HG03108 (cell line): ENCODE measurements at regions not wholly inside any gene's neighbourhood (a gene's known extent, or its start where the extent isn't known, plus 50 kb on each side); places are given as distances from the start of the nearest gene placed in this dataset.

Experiments used
- ATAC-seq: cut with Tn5 transposase; IDR thresholded peaks from one replicate; pipeline ENCODE4 v1.9.1; 2021; ENCODE audit warnings: moderate library complexity; ENCODE audit not compliant: unreplicated experiment

DNA sequence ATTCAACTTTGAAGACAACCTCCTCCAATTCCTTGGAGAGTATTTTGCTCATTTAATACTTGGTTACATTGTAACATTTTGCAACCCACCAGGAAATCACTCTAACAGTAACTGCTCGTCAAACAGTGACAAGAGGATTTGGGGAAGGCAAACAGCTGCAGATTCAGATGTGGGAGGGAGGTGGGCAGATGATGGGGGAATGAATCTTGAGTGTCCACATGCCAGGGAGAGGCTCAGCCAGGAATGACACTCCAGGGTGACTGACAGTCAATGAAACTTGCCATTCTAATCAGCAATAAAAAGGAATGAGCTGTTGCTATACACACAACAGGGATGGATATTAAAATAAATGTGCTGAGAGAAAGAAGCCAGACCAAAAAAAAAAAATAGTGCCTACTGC, 97.7 kb upstream of the ANKRD55 start:
- ATAC-seq = no peak

DNA sequence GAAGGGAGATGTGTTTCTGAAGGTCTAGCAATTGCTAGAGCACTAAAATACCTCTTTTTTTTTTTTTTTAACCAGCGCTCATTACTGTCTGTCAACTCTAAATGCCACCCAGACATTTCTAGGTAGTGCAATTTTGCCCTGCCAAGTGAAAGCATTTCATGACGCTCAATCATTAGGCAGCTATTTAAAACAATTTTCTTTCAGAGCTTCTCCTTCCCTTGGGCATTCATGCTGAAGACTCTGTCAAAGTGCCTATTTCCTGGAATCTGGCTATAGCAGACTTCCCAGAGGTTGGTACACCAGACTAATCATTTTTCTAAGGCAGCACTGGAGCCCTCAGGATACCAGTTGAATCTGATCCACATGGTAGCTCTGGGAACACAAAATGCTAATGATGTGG, 97.0 kb upstream of the ANKRD55 start:
- no peak for ATAC-seq

DNA sequence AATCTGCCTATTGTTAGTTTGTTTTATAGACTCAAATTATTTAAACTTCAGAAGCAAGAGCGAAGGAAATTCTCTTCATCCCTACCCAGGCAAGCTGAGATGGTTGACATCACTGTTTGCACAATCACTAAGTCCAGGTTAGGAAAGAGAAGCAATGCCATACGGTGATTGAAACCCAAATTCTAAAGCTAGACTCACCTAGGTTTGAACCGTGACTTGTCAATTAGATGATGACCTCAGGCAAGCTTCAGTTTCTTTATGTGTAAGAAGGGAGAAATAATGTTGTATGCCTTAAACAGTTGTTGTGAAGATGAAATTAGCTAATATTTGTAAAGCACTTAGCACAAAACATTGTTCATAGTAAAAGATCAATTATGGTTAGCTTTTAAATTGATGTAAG, 96.5 kb upstream of the ANKRD55 start:
- ATAC-seq = peak; percentile 58

DNA sequence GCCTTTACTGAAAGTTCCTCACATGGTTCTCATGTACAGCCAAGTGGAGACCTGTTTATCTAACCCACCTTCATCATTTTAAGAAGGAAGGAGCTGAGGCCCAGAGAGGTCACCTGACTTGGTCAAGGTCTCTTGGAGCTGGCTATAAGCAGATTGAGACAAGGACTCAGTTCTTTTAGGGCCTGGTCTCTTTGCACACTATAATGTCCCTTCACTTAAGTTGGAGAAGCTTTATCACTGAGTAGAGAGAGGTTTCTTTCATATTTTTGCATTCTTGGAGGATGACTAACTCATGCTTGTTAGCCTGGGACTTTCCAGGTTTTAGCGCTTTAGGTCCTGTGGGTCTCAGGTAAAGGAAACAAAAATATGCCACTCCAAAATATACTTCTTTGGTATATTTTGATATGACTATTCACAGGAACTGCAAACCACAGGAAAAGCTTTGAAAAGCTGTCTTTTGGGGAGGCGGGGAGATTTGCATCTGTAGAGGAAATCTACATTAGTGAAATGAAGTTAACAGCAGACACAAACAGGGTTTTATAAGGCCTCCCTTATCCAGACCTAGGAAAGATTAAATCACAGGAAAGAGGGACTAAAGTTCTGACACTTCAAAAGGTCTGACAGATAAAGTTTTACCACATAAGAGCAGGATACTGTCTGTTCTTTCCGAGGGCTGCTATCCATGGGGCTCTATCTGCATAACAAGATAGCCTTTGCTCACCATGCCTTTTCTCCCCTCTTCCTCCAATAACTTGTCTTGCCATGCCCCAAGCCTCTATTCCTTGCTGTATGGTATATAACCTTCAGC, 95.8 kb upstream of the ANKRD55 start:
- peak; percentile 39 for ATAC-seq

DNA sequence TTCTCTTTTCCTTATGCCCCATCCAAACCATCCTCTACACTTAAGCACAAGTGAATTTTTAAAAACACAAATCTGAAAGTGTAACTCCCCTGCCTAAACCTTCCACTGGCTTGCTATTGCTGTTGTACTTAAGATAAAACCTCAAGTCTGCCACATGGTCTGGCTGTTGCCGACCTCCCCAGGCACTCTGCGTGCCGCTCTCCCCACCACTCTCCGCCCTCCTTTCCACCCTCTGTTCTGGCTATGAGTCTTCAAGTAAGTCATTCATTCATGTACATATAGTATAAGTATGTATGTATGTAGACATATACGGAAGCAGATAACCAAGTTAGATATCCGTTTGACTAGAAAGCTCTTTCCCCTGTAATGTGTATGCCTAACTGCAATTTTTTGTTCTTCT, 94.7 kb upstream of the ANKRD55 start:
- ATAC-seq = peak; percentile 60

DNA sequence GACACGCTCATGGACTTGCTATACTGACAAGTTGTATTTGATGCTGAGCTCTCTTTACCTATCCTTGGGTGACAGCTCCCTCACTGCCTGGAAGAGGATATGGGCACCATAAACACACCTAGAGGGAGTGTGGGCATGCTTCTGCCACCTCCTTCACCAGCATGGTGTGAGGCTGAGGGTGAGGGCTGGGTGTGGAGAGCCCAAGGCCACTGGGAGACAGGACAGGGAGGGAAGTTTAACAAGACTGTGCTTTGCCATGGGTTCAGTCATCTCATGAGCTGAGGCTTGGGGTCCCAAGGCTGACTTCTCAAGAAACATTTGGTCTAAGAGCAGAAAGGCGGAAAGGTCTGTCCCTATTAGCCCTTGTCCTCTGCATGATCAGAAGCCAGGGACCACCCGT, 93.6 kb upstream of the ANKRD55 start:
- no peak for ATAC-seq

DNA sequence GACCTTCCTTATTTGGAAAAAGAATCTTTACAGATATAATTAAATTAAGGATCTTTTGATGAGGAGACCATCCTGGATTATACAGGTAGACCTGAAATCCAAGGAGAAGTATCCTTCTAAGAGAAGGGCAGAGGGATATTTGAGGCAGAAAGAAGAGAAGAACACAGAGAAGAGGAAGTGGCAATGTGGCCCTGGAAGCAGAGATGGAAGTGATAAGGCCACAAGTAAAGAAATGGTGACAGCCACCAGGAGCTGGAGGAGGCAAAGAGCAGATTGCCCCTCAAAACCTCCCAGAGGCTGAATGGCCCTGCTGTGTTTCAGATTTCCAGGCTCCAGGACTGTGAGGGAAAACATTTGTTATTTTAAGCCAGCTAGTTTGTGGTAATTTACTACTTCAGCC, 93.0 kb upstream of the ANKRD55 start:
- no peak for ATAC-seq

DNA sequence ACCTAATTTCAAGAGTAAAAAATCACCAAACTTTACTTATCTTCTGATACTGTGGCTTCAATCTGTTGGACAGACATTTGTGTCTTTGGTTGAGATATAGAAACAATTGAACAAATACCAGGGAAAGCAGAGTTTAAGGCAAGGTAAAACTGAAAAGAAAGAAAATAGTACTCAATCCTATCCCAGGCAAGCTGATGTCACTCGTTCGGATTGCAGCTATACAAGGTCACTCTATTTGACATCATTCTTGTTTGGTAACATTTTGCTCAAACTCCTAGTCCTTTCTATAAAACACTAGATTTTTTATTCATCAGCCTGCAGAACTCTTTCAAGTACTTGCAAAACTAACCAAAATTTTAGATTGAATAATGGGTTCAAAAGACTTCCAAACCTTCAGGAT, 91.9 kb upstream of the ANKRD55 start:
- no peak for ATAC-seq

DNA sequence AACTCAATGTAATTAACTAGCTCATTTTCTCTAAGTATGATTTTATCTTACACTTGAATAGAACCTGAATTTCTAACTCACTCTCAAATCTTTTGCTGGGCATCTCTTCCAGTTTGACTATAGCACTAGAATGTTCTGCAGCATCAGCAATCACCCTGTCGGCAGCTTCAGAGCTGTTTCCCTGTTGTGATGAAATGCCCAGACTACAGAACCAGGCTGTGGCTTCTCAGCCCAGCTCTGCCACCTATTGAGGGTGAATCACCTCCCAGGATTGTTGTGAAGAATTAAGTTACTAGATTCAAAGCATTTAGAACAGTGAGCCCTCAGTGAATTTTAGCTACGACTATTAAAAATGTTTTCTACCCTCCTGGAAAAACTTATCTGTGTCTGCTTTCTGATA, 90.4 kb upstream of the ANKRD55 start:
- no peak for ATAC-seq

DNA sequence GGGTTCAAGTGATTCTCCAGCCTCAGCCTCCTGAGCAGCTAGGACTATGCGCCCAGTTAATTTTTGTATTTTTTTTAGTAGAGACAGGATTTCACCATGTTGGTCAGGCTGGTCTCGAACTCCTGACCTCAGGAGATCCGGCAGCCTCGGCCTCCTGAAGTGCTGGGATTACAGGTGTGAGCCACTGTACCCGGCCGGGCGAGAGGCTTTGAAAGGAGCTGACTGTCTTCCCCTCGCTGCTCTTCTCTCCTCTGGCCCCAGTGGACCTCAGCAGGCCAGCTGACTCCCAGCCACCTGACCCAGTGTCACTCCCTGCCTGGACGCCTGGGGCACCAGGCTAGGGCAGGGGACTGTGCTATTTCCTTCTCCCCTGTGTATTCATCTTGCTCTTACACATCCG, 89.5 kb upstream of the ANKRD55 start:
- no peak for ATAC-seq

DNA sequence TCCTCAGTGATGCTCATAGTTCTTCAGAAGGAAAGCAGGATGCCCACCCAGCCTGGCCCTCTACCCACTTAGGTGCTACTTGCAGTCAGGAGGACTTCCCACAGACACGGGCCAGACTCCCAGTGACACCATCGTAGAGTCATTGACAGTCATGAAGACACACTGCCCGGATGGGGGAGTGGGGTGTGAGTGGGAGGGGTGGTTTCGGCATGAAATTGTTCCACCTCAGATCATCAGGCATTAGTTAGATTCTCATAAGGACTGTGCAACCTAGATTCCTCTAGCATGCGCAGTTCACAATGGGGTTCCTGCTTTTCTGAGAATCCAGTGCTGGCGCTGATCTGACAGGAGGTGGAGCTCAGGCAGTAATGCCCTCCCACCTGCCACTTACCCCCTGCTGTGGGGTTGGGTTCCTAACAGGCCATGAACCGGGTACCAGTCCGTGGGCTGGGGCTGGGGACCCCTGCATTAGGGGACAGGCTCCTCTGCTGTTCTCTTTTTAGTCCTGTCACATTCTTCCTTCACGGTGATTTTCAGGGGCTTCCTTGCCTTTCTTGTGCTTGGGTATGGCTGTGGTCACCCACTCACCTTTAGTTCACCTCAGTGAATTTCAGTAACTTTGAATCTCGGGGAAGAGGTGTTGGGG, 88.2 kb upstream of the ANKRD55 start:
- ATAC-seq = no peak

DNA sequence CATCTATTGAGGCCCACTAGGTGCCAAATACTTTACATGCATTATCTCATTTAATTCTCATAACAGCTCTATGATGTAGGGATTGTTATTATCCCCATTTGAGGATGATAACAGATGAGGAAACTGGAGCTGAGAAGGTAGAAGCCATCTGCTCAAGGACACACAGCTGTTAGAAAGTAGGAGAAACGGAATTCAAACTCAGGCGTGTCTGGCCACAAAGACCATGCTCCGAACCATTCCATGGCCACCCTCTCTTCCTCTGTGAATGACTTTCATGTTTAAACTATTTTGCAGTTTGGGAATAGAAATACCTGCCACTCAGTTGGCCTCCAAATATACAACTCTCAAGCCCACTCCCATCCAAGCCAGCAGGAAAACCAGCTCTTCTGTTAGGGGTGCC, 87.6 kb upstream of the ANKRD55 start:
- ATAC-seq = no peak

DNA sequence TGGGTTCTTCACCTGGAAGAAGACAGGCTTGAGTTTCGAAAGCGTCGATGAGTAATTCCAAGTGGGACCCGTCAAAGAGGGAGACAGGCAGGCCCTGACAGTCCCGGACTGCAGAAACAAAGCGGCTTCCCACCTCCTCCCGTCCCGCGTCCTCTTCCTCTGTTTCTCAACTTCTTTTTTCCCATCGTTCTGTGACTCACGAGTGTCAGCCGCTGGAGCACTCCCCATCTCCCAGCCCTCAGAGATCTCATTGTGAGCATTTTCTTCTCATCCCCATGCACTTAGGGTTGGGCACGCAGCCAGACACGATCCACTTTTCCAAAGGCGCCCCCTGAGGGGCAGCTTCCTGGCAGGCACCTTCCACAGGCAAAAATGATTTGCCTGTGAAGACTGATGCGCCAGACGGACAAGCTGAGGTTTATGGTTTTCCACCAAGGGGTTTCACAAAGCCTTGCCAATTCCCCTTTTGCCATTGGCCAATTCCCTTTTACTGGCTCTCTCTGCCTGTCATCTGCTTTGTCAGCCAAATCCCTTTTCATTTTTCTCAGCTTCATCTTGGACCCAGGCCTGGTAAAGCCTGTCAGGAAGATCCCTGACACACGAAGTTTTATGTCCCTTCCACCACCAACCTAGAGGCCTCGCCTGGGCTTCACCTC, 86.5 kb upstream of the ANKRD55 start:
- no peak for ATAC-seq

DNA sequence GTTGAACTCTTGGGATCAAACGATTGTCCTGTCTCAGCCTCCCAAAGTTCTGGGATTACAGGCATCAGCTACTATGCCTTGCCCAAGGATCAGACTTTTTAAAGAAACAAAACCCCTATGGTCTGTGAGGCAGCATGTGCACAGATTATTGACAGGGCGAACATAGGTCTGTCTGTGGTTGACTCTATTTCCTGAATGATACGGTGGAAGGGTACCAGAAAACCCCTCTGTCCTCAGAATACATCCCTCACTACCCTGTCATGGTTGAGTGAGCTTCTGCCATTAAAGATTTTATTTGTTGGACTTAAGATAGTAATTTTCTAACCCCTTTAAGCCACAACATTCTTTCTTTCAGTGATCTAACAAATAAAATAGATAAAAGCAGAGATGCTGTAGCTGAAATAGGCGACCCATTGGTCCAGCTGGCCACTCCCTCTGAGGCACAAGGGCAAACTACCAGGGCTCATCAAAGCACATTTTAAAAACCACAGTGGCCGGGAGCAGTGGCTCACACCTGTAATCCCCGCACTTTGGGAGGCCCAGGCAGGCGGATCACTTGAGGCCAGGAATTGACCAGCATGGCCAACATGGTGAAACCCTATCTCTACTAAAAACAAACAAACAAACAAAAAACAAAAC, 84.9 kb upstream of the ANKRD55 start:
- ATAC-seq = peak; percentile 72

DNA sequence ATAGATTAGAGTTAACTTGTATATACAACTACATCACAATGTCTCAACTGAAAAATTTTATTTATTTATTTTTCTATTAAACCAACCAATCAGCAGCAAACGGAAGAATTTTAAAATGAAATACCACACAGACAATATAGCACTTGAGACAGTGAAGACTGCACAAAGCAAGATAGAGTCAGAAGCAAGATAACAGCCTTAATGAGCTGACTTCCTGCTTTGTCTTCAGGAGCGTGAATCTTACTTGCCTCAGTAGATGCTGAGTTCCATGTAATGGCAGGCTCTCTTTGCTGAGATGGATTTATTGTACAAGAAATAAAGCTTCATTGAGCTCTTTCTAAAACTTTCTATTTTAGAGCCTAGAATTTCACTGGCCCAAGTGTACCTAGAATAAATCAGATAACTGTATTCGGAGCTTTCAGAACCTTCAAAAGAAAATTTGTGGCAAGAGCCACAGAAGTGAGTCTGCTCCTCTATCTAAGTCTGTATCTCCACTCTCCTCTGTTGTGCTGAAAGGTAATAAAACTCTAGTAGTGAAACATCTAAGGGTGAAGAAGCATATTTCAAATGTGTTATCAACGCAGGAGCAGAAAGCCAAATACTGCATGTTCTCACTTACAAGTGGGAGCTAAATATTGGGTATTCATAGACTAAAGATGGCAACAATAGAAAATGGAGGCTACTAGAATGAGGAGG, 83.3 kb upstream of the ANKRD55 start:
- no peak for ATAC-seq

DNA sequence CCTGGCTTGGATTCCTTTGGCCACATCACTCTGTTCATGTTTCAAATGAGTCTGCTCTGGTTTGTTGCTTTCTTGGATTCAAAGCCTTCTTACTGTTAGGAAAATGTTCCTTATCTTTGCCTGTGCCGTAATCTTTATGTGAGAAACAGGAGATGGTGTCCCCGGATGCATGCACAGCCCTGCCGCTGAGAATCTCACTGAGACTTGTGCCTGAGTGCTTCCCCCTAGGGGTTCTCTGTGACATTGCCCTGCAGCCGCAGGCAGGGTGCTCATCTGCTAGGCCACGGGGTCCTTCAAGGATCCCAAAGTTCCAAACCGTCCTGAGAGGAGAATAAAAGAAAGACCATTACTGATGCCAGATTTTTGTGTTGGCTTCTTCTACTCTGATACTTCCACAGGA, 81.4 kb upstream of the ANKRD55 start:
- no peak for ATAC-seq

DNA sequence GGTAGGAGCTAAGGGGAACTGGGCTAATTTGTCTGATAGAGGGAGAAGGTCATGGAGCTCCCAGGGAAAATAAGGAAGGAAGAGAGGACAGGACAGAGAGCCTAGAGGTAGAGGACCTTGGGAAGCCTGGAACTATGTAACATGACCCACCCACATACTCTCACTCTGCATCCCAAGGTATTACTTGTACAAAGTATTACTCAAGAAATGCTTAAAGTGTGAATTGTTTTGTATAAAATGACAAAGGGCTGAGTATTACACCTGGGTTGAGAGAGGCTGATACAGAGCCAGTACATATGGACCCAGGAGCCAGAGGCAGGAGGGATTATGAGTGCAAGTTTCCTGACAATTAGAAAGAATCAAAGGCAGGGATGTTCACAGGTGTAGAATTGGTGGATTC, 80.5 kb upstream of the ANKRD55 start:
- ATAC-seq = no peak

DNA sequence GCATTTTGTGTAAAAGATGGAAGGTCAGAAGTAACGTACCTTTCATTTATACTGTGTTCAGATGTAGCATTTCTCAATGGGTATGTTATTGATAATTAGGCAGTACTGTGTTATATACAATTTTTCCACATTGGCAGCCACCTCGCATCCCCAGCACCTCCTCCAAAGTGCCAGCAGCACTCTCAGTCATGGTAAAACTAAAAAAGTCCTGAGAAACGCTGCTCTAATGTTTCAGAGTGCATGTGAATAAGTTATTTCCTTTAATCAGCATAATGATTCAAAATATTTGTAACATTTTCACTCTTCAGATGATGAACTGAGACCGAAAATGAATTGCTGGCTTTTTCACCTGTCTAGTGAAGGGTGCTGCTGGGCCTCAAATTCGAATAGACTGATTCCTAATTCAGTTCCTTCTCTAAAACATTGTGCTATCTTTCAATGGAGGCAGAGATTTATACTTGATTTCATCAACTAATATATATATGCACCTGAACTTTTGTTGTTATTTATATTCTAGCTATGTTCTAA, 79.9 kb upstream of the ANKRD55 start:
- no peak for ATAC-seq

DNA sequence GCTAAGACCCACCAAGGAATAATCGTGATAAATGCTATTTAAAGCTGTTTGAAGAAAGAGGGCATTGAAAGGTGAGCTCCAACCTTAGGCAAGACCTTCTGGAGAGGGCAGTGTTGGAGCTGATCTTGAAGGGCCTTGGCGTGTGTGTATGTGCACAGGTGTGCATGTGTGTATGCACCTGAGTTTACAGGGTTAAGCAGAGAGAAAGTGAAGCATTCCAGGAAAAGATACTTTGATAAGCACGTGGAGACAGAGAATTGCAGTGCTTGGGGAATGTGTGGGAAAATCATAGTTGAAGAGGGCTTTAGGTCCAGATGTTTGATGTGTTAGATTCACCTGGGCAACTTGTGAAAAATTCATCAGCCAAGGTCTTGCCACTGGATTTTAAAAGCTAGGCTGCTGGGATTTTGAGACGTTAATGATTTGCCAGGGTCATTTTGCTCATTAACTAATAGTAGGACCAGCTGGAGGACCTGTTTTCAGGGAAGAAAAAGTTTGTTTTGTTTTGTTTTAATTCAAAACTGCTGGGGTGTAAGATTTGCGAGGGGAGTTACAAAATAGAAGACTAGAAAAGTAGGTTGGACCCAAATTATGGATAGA, 78.3 kb upstream of the ANKRD55 start:
- ATAC-seq = no peak

DNA sequence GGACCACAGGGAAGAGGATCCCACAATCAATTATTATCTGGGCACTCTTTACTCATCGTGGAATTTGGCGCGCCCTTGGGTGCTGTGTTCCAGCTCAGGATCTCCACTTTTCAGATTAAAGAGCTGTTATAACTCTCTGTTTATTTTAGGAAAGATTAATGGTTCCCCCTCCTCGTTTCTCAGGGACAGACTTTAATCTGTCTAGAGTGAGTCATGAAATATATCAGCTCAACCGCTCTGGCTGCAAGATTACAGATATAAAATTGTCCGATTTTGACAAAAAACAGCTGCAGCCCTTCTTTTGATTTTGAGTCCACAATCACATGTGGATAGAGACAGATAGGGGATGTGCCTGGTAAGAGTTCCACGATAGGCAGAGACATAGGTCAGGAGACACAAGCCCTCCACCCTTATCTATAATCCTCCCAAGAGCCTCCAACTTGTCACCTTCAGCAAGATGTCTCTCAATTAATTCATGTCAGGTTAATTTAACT, 77.6 kb upstream of the ANKRD55 start:
- no peak for ATAC-seq
